ENCODE measurements at regions not wholly inside any gene's neighbourhood (a gene's known extent, or its start where the extent isn't known, plus 50 kb on each side); places are given as distances from the start of the nearest gene placed in this dataset.
"Not testable (repeated sequence)": the region's sequence is repeated elsewhere in the genome, so short reads cannot be mapped to it uniquely, and the experiment has no call there.

DNA sequence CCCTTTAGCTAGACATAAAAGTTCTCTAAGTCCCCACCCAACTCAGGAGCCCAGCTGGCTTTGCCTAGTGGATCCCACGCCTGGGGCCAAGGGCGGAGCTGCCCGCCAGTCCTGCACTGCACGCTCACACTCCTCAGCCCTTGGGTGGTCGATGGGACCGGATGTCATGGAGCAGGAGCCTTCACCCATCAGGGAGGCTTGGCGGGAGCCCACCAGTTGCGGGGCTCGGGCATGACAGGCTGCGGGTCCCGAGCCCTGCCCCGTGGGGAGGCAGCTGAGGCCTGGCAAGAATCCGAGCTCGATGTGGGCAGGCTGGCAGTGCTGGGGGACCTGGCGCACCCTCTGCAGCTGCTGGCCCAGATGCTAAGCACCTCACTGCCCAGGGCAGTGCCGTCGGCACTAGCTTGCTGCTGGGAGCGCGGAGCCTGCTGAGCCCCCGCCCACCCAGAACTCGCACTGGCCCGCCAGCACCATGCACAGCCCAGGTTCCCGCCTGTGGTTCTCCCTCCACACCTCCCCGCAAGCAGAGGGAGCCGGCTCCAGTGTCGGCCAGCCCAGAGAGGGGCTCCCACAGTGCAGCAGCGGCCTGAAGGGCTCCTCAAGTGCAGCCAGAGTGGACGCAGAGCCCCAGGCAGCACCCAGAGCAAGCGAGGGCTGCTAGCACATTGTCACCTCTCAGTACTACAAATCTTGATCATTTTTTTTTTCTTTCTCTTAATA lies 391.4 kb upstream of the NDN start:
- peaks cover 0 to 3% of the 10 kb centered on the region in 2 donors for H3K9me3 Mint-ChIP-seq
- DNase-seq (no peak), ATAC-seq (replicated peaks) (no peak)
- H3K36me3 Mint-ChIP-seq = no peaks in the 10 kb centered on the region
- no peaks in the 10 kb centered on the region for H3K27me3 Mint-ChIP-seq
- no peak overlapping the region for H3K4me3 Mint-ChIP-seq
- H3K4me1 Mint-ChIP-seq = no peaks in the 10 kb centered on the region
- H3K27ac Mint-ChIP-seq = no peak overlapping the region

DNA sequence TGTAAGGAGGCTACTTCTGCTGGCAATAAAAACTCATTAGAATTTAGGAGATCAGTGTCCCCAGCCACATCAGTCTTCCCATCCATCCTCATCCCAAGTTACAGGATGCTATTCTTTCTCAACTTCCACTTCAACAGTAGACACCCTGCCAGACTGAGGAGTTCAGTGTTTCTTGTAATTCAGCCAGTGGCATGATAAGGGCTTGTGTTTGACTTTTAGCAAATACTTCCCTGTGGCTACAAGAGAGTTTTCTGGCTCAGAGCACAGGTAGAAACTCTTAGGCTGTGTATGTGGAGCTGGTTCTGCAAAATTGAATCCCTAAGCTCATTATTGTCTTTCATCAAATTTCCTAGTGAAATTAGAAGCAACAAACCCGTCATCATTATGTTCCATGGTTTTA lies 401.8 kb upstream of the NDN start:
- not testable (repeated sequence) for H3K27me3 Mint-ChIP-seq
- peaks cover 24 to 30% of the 10 kb centered on the region in 2 donors for H3K9me3 Mint-ChIP-seq

DNA sequence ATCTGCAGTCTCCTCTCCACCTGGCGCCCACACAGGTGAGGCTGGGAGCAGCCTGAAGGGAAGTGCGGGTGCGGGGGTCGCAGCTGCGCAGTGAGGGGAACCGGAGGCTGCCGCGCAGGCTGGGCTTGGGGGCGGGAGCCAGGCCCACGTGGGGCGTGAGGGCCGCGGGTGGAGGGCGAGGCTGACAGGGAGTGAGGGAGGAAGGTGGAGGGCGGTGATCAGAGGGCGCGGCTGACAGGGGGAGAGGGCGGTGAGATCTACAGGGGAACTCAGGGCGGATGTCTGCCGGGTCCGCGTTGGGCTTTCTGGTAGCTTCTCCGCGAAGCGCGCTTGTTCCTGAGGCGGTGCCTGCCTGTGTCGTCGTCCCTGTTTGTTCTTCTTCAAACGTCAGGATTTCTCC lies 414.4 kb upstream of the NDN start:
- not testable (repeated sequence) for H3K36me3 Mint-ChIP-seq; H3K4me1 Mint-ChIP-seq; H3K4me3 Mint-ChIP-seq; H3K27me3 Mint-ChIP-seq; DNase-seq; H3K27ac Mint-ChIP-seq; ATAC-seq (replicated peaks)
- peaks cover 2 to 10% of the 10 kb centered on the region in 2 donors for H3K9me3 Mint-ChIP-seq

More for the DNA sequence above, 401.8 kb upstream of the NDN start:
- DNase-seq; H3K36me3 Mint-ChIP-seq; ATAC-seq (replicated peaks); H3K27ac Mint-ChIP-seq; H3K4me1 Mint-ChIP-seq; H3K4me3 Mint-ChIP-seq: not testable (repeated sequence)

DNA sequence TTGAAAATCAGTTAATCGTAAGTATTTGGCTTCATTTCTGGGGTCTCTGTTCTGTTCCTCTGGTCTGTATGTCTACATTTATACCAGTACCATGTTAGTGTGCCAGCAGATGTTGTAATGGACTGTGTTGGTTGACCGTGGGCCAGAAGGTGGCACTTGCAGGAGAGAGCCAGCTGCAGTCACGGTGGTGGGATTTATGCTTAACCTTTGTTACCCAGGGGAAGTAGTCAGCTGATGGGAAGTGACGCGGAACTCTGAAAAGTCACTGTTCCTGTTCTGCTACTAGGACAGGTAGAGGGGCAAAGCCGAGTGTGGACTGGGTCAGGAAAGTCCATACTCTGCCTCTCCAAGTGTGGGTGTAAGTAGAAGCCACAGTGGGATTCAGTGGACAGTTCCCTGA lies 420.4 kb upstream of the NDN start:
- not testable (repeated sequence) for H3K36me3 Mint-ChIP-seq; H3K4me3 Mint-ChIP-seq; H3K9me3 Mint-ChIP-seq; H3K27me3 Mint-ChIP-seq; H3K4me1 Mint-ChIP-seq; ATAC-seq (replicated peaks); DNase-seq; H3K27ac Mint-ChIP-seq

DNA sequence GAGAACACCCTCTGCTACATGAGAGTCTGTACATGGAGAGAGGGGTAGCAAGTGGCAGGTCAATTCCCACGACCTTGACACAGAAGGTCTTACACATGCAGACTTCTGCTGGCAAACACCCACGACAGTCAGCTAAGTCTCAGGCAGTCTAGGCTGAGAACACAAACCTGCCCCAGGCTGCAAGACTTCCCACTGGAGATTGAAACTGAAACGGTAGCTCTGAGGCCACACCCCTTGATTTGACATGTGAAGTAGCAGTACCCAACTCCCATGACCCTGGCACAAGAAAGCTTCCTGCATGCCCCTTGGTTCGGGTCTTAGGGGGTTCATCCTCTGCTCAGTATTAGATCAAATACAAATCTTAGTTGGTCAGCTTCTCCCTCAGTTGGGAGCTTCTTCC lies 420.8 kb upstream of the NDN start:
- not testable (repeated sequence) for H3K27ac Mint-ChIP-seq; H3K27me3 Mint-ChIP-seq; H3K4me1 Mint-ChIP-seq; DNase-seq; ATAC-seq (replicated peaks); H3K9me3 Mint-ChIP-seq; H3K4me3 Mint-ChIP-seq; H3K36me3 Mint-ChIP-seq

DNA sequence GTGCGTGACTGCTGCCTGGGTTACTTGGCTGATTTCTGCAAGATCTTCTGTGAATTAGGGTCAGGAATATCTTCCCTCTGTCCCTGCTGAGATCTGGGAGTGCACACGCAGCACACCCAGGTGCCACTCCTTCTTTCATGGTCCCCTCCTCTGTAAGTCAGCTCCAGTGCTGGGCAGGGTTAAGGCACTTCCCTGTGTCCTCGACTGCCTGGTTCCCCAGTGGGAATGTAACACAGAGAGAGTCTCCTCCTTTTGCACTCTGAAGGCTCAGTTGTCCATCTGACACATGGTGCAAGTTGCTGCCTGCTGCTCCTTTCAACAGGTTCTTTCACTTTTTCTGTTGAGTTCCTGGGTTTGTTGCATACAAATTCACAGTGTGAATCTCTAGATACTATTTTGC lies 421.2 kb upstream of the NDN start:
- peaks cover 8 to 10% of the 10 kb centered on the region in 2 donors for H3K9me3 Mint-ChIP-seq
- not testable (repeated sequence) for H3K27me3 Mint-ChIP-seq; DNase-seq; H3K27ac Mint-ChIP-seq; H3K4me1 Mint-ChIP-seq; H3K36me3 Mint-ChIP-seq; ATAC-seq (replicated peaks); H3K4me3 Mint-ChIP-seq

DNA sequence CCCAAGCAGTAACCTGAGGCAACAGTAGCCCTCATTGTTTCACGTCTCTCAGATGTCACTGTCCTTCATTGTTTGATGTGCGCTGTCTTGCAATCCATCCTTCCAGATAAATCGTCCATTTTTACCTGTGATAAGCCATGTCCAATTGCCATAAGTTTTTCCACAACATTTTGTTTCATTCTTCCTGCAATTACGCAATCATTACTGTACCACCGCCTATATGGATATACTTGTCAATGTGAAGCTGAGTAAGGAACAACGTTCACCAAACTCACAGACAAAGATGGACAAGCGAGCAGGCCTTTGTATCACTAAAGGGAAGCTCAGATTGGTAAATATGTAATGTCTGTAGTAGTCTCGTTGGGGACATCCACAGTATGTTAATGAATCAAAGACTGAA lies 452.5 kb upstream of the NDN start:
- H3K27me3 Mint-ChIP-seq; H3K4me3 Mint-ChIP-seq; H3K4me1 Mint-ChIP-seq; H3K9me3 Mint-ChIP-seq; H3K27ac Mint-ChIP-seq; H3K36me3 Mint-ChIP-seq; DNase-seq; ATAC-seq (replicated peaks): not testable (repeated sequence)

DNA sequence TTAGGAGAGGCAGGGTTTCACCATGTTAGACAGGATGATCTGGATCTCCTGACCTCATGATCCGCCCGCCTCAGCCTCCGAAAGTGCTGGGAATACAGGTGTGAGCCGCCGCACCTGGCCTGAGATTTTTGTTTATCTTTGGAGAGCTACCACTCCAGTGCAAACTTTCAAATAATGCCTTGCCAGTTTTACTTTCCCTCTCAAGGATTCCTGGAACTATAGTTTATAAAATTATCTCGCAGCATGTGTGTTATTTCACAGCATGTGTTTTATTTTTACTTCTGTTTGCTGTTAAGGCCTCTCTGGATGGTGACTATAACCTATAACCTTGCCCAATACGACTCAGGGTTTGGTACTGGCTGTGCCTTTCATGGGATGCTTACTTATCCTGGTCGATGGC lies 458.0 kb upstream of the NDN start:
- H3K27me3 Mint-ChIP-seq; H3K4me1 Mint-ChIP-seq; H3K27ac Mint-ChIP-seq; DNase-seq; H3K9me3 Mint-ChIP-seq; ATAC-seq (replicated peaks); H3K4me3 Mint-ChIP-seq; H3K36me3 Mint-ChIP-seq: not testable (repeated sequence)

DNA sequence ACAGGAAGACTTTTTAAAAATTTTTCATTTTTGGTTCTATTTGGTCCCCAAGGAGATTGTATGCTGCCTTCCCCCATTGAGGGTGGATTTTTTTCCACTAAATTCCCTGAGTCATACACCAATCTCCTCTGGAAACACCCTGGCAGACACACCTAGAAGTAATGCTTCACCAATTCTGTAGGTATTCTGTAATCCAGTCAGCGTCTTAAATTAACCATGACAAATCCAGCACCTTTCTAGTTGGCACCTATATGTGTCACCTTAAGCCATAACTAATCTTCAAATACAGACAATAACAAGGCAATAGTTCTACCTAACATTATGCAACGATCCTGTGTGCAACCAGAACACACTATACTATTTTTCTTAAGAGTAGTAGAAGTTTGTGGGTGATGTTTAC lies 459.1 kb upstream of the NDN start:
- DNase-seq = no peak
- no peak overlapping the region for H3K27ac Mint-ChIP-seq

DNA sequence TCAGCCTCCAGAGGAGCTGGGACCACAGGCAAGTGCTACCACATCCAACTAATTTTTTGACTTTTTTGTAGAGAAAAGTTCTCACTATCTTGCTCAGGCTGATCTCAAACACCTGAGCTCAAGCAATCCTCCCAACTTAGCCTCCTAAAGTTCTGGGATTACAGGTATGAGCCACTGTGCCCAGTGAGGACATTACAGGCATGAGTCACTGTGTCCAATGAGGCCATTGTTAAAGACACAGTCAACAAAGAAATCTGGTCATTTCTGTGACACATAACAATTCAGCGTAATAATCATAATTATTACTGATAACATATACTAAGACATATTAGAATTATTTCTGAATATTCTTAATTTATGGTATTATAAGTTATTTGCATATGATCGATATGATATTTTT lies 463.4 kb upstream of the NDN start:
- peaks cover 6 to 15% of the 10 kb centered on the region in 2 donors for H3K9me3 Mint-ChIP-seq
- DNase-seq (no peak), ATAC-seq (replicated peaks) (no peak)
- no peaks in the 10 kb centered on the region for H3K4me1 Mint-ChIP-seq
- no peak overlapping the region for H3K4me3 Mint-ChIP-seq
- H3K27me3 Mint-ChIP-seq = no peaks in the 10 kb centered on the region
- H3K36me3 Mint-ChIP-seq = no peaks in the 10 kb centered on the region
- H3K27ac Mint-ChIP-seq = no peak overlapping the region

More for the DNA sequence above, 459.1 kb upstream of the NDN start:
- no peaks in the 10 kb centered on the region for H3K36me3 Mint-ChIP-seq
- ATAC-seq (replicated peaks) = no peak
- peaks cover 1 to 3% of the 10 kb centered on the region in 2 donors for H3K9me3 Mint-ChIP-seq
- H3K4me1 Mint-ChIP-seq = no peaks in the 10 kb centered on the region
- H3K27me3 Mint-ChIP-seq = no peaks in the 10 kb centered on the region
- no peak overlapping the region for H3K4me3 Mint-ChIP-seq

DNA sequence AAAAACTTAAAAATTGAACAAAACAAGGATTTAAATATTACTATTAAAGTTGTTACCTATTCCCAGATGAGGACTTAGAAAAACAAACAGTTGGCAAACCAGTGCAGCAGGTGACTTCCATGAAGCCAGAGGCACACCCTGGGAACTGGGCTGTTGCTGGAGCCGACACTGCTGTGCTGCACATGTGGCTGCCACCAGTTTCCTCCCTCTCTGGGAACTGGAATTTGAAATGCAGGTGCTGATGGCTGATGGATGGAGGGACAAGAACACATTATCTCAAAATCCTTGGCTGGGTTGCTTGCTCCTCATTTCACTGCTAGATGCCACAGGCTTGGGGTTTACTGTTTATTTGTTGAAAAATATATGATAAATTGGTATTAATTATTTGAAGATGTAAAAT lies 471.2 kb upstream of the NDN start:
- H3K27me3 Mint-ChIP-seq; DNase-seq; H3K4me1 Mint-ChIP-seq; H3K27ac Mint-ChIP-seq; H3K4me3 Mint-ChIP-seq; H3K36me3 Mint-ChIP-seq; ATAC-seq (replicated peaks): not testable (repeated sequence)
- peaks cover 6 to 14% of the 10 kb centered on the region in 2 donors for H3K9me3 Mint-ChIP-seq

DNA sequence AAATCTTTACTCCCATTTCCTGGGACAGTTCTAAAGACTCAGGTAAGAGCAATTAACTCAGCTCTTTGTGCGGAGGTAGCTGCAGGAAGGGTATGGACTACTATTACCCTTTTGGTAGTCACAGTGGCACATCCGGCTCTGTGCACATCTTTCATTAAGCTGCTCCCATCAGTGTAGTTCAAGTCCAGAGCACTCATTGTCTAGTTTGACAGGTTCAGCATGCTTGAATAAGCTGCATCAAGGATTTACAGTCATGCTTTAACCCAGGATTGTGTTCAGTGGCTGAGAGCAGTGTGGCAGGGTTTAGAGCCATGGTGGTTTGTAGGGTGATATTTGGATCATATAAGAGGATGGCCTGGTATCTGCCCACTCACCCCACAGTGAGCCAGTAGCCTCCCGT lies 478.4 kb upstream of the NDN start:
- not testable (repeated sequence) for H3K4me1 Mint-ChIP-seq; H3K27me3 Mint-ChIP-seq; DNase-seq; H3K4me3 Mint-ChIP-seq; ATAC-seq (replicated peaks); H3K27ac Mint-ChIP-seq; H3K9me3 Mint-ChIP-seq; H3K36me3 Mint-ChIP-seq

DNA sequence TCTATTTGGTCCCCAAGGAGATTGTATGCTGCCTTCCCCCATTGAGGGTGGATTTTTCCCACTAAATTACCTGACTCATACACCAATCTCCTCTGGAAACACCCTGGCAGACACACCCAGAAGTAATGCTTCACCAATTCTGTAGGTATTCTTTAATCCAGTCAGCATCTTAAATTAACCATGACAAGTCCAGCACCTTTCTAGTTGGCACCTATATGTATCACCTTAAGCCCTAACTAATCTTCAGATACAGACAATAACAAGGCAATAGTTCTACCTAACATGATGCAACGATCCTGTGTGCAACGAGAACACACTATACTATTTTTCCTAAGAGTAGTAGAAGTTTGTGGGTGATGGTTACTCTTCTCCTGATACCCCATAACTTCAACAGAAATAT lies 473.3 kb upstream of the NPAP1 start:
- DNase-seq; H3K4me1 Mint-ChIP-seq; H3K9me3 Mint-ChIP-seq; H3K27me3 Mint-ChIP-seq; H3K36me3 Mint-ChIP-seq; H3K27ac Mint-ChIP-seq; ATAC-seq (replicated peaks); H3K4me3 Mint-ChIP-seq: not testable (repeated sequence)

DNA sequence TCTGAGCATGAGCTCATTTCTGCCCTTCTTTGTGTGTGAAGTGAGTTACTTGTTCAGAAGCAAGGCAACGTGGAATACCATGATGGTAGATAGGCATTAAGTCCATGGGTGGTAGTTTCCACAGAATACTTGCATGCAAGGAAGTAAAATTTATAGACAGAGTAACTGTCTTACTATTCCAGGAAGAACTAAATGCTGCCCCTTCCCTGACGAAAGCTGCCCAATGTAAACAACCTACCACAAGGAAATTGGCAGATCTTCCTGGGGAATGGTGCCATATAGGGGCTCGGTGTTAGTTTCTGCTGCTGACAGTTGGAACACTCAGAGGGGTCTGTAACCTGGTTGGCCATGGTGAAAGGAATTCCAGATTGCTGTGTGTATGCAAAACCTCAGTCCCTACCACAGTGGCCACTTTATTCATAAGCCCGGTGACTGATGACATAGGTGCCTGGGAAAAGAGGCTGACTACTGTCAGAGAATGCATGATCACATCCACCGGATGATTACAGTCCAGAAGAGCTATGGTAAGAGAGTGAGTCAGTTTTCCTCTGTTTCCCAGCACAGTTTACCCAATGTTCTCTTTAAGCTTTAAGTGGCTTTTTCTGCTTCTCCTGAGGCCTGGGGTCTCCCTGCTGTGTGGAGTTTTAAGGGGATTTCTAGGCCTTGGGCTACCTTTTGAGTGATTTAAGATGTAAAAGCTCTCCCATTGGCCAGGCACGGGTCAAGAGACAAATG lies 463.7 kb upstream of the NPAP1 start:
- not testable (repeated sequence) for ATAC-seq (replicated peaks); H3K27me3 Mint-ChIP-seq; H3K4me3 Mint-ChIP-seq; H3K27ac Mint-ChIP-seq; H3K4me1 Mint-ChIP-seq; H3K9me3 Mint-ChIP-seq; DNase-seq; H3K36me3 Mint-ChIP-seq

DNA sequence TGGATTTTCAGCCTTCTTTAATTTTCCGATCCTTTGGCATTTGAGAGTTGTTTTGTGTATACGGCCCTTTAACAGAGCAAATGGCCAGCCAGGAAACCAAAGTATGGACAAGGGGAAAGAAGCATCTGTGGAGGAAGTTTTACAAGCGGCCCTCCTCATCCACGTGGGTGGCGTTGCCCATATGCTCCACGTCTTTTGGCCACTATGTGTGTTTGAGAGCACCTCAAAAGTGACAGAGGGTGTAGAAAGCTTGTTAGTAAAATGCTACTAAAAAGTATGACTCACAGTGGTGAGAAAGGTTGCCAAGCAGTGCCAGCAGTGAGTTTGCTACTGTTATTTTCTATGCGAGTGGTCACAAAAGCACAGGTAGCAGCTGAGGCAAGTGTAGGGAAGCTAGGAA lies 451.8 kb upstream of the NPAP1 start:
- no peak for DNase-seq
- H3K9me3 Mint-ChIP-seq = peaks cover 0 to 4% of the 10 kb centered on the region in 2 donors
- H3K27ac Mint-ChIP-seq = no peak overlapping the region
- no peak for ATAC-seq (replicated peaks)
- H3K27me3 Mint-ChIP-seq = no peaks in the 10 kb centered on the region
- no peak overlapping the region for H3K4me3 Mint-ChIP-seq
- no peaks in the 10 kb centered on the region for H3K4me1 Mint-ChIP-seq
- no peaks in the 10 kb centered on the region for H3K36me3 Mint-ChIP-seq

All from stimulated activated naive B cell treated with anti-CD40 and anti-IgM and Interleukin-4, amounts not matched to agents 10 μg/mL and 1 μg/mL and 100 μg/mL, for 72 hours (primary cell).